Left ventricle myocardium inferior (tissue), 1 donor: ENCODE measurements at regions not wholly inside any gene's neighbourhood (a gene's known extent, or its start where the extent isn't known, plus 50 kb on each side); places are given as distances from the start of the nearest gene placed in this dataset.
A peak's percentile ranks its signal among the peaks of the same experiment; 100 is the strongest.

Experiments
- DNase-seq: peaks from one replicate; pipeline ENCODE4 v3.0.0-alpha.2; 2020
- H3K27ac ChIP-seq: fragments of 200-600 bp; replicated peaks from 2 replicates; pipeline ENCODE4 v1.8.0; 2021
- H3K27me3 ChIP-seq: fragments of 200-600 bp; 2 replicates; pipeline ENCODE4 v1.8.0; 2021; ENCODE audit warnings: low read depth
- H3K36me3 ChIP-seq: fragments of 200-600 bp; 2 replicates; pipeline ENCODE4 v1.8.0; 2021
- H3K4me1 ChIP-seq: fragments of 200-600 bp; 2 replicates; pipeline ENCODE4 v1.8.0; 2021
- H3K4me3 ChIP-seq: fragments of 200-600 bp; 2 replicates; pipeline ENCODE4 v1.8.0; 2021; ENCODE audit warnings: mild to moderate bottlenecking, moderate library complexity
- H3K9me3 ChIP-seq: fragments of 200-600 bp; replicated peaks from 2 replicates; pipeline ENCODE4 v1.8.0; 2021
- CTCF ChIP-seq: fragments of 200-600 bp; IDR thresholded peaks from 2 replicates; pipeline ENCODE4 v1.8.0; 2021; ENCODE audit warnings: antibody characterized with exemption, mild to moderate bottlenecking, borderline replicate concordance
- intact Hi-C: fragments of 100-400 bp; cut with micrococcal nuclease; formaldehyde crosslinking; loops from one replicate; pipeline ENCODE4 v1.11.0; 2022
- donor health status: DM: no; HTN: yes; CAD: no; lungs with severe emphysema.

GRCh38 chr12:58537278-58537677 lies 383.0 kb downstream of the LRIG3 start:
- DNase-seq, result no peak
- H3K27me3 ChIP-seq, result no peaks in the 10 kb centered on the region
- H3K27ac ChIP-seq, result no peak overlapping the region
- H3K9me3 ChIP-seq, result no peaks in the 10 kb centered on the region
- no peak for TF ChIP-seq CTCF
- H3K4me1 ChIP-seq, result no peaks in the 10 kb centered on the region
- intact Hi-C loops, result no loop called here
- H3K4me3 ChIP-seq, result no peak overlapping the region
- no peaks in the 10 kb centered on the region for H3K36me3 ChIP-seq

- Histone ChIP-seq H3K4me1 (no peaks in the 10 kb centered on the region), H3K27me3 (no peaks in the 10 kb centered on the region), H3K27ac (no peak overlapping the region), H3K4me3 (no peak overlapping the region), H3K9me3 (no peaks in the 10 kb centered on the region), H3K36me3 (no peaks in the 10 kb centered on the region)
- no peak for TF ChIP-seq CTCF
- intact Hi-C loops, result no loop called here
- no peak for DNase-seq
These were observed 381.0 kb downstream of the LRIG3 start for GRCh38 chr12:58539295-58539694.

- no peak overlapping the region for H3K27ac ChIP-seq
- DNase-seq, result peak; percentile 60
- peak; percentile 81 for TF ChIP-seq CTCF
- no peaks in the 10 kb centered on the region for H3K27me3 ChIP-seq
- no peaks in the 10 kb centered on the region for H3K4me1 ChIP-seq
- H3K9me3 ChIP-seq, result no peaks in the 10 kb centered on the region
- no peak overlapping the region for H3K4me3 ChIP-seq
- intact Hi-C loops, result loop anchor here (10.0 kb wide), 1 partner anchor 544 kb away; no protein-coding TSS in a partner anchor
- H3K36me3 ChIP-seq, result no peaks in the 10 kb centered on the region
These were observed 379.6 kb downstream of the LRIG3 start for GRCh38 chr12:58540480-58541299.

GRCh38 chr12:58541300-58541690 lies 379.0 kb downstream of the LRIG3 start:
- no peak for DNase-seq
- Histone ChIP-seq H3K27ac (no peak overlapping the region), H3K36me3 (no peaks in the 10 kb centered on the region), H3K9me3 (no peaks in the 10 kb centered on the region), H3K4me1 (no peaks in the 10 kb centered on the region), H3K27me3 (no peaks in the 10 kb centered on the region), H3K4me3 (no peak overlapping the region)
- no peak for TF ChIP-seq CTCF
- intact Hi-C loops, result loop anchor here (10.0 kb wide), 1 partner anchor 544 kb away; no protein-coding TSS in a partner anchor

GRCh38 chr12:58544281-58544680 lies 376.0 kb downstream of the LRIG3 start:
- H3K4me1 ChIP-seq, result no peaks in the 10 kb centered on the region
- no peaks in the 10 kb centered on the region for H3K36me3 ChIP-seq
- intact Hi-C loops, result loop anchor here (10.0 kb wide), 1 partner anchor 541 kb away; no protein-coding TSS in a partner anchor
- H3K27ac ChIP-seq, result no peak overlapping the region
- no peaks in the 10 kb centered on the region for H3K27me3 ChIP-seq
- no peaks in the 10 kb centered on the region for H3K9me3 ChIP-seq
- H3K4me3 ChIP-seq, result no peak overlapping the region
- TF ChIP-seq CTCF, result no peak
- DNase-seq, result no peak
